Pons (tissue), 1 donor: ENCODE measurements at regions not wholly inside any gene's neighbourhood (a gene's known extent, or its start where the extent isn't known, plus 50 kb on each side); places are given as distances from the start of the nearest gene placed in this dataset.
"Not testable (repeated sequence)": the region's sequence is repeated elsewhere in the genome, so short reads cannot be mapped to it uniquely, and the experiment has no call there.

ENCODE experiments used
- DNase-seq: peaks from one replicate; pipeline ENCODE4 v3.0.0-alpha.2; 2016; ENCODE audit warnings: low spot score

- no peak for DNase-seq
These were observed 146.7 kb downstream of the HLX start for GRCh38 chr1:221025956-221026355.

GRCh38 chr1:221029981-221030649 lies 150.9 kb downstream of the HLX start:
- no peak for DNase-seq

- no peak for DNase-seq
These were observed 151.7 kb downstream of the HLX start for GRCh38 chr1:221030990-221031389.

GRCh38 chr1:221031458-221032203 lies 152.4 kb downstream of the HLX start:
- DNase-seq: no peak

- DNase-seq: no peak
These were observed 153.0 kb downstream of the HLX start for GRCh38 chr1:221032204-221032585.

GRCh38 chr1:221032637-221033280 lies 153.5 kb downstream of the HLX start:
- no peak for DNase-seq

GRCh38 chr1:221035662-221036153 lies 156.5 kb downstream of the HLX start:
- no peak for DNase-seq

- no peak for DNase-seq
These were observed 160.4 kb downstream of the HLX start for GRCh38 chr1:221039616-221040015.

- no peak for DNase-seq
These were observed 160.9 kb downstream of the HLX start for GRCh38 chr1:221040101-221040500.

- no peak for DNase-seq
These were observed 161.5 kb downstream of the HLX start for GRCh38 chr1:221040691-221041285.

- DNase-seq: no peak
These were observed 165.3 kb downstream of the HLX start for GRCh38 chr1:221044538-221044937.

GRCh38 chr1:221045151-221045550 lies 165.9 kb downstream of the HLX start:
- DNase-seq: no peak

GRCh38 chr1:221045842-221046831 lies 166.9 kb downstream of the HLX start:
- DNase-seq: peak; percentile 71

GRCh38 chr1:221051391-221051790 lies 172.1 kb downstream of the HLX start:
- not testable (repeated sequence) for DNase-seq

GRCh38 chr1:221053889-221054288 lies 174.6 kb downstream of the HLX start:
- no peak for DNase-seq

GRCh38 chr1:221059506-221059905 lies 180.3 kb downstream of the HLX start:
- DNase-seq: no peak

GRCh38 chr1:221063651-221064050 lies 184.4 kb downstream of the HLX start:
- no peak for DNase-seq

GRCh38 chr1:221066351-221067001 lies 187.2 kb downstream of the HLX start:
- DNase-seq: no peak

GRCh38 chr1:221067721-221068120 lies 188.5 kb downstream of the HLX start:
- DNase-seq: no peak

GRCh38 chr1:221069178-221069903 lies 190.1 kb downstream of the HLX start:
- peak; percentile 19 for DNase-seq
